ENCODE measurements at regions not wholly inside any gene's neighbourhood (a gene's known extent, or its start where the extent isn't known, plus 50 kb on each side); places are given as distances from the start of the nearest gene placed in this dataset.
A peak's percentile ranks its signal among the peaks of the same experiment; 100 is the strongest.
"Not testable (repeated sequence)": the region's sequence is repeated elsewhere in the genome, so short reads cannot be mapped to it uniquely, and the experiment has no call there.

GRCh38 chrX:137195991-137196390 lies 162.2 kb upstream of the GPR101 start:
- DNase-seq (ENCODE audit: low spot score), result no peak

GRCh38 chrX:137195296-137195695 lies 161.5 kb upstream of the GPR101 start:
- no peak for DNase-seq (ENCODE audit: low spot score)

- DNase-seq (ENCODE audit: low spot score), result peak; percentile 36
These were observed 160.4 kb upstream of the GPR101 start for GRCh38 chrX:137194164-137194563.

- DNase-seq (ENCODE audit: low spot score), result no peak
These were observed 153.7 kb upstream of the GPR101 start for GRCh38 chrX:137187540-137187939.

- no peak for DNase-seq (ENCODE audit: low spot score)
These were observed 144.6 kb upstream of the GPR101 start for GRCh38 chrX:137178392-137178791.

DNA sequence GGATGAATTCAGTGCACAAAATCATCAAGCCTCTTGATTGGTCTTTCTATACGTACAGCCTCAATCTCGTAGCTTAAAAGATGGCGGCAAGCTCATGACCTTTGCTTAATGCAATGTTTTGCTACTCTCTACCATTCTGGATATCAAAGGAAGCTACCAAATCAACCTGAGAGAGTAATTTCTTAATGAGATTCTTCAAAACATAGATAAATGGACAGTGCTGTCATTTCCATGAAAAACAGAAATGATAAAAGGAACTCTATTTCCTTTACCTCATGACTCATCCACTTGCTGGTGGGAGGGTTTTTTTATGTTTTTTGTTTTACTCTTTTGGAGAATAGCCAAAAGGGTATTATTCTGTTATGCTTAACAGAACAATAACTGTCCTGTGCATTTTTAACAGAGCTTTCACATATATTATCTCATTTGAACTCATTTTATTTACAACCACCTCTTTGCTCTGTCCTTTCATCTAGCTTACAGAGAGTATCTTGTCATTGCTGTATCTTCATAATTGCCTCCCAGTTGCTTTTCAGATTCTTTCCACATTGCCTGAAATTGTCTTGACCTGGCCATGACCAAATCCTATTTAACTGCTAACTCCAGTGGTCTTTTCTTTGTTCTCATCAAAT lies 138.6 kb upstream of the GPR101 start:
- no peak for DNase-seq (ENCODE audit: low spot score)

DNA sequence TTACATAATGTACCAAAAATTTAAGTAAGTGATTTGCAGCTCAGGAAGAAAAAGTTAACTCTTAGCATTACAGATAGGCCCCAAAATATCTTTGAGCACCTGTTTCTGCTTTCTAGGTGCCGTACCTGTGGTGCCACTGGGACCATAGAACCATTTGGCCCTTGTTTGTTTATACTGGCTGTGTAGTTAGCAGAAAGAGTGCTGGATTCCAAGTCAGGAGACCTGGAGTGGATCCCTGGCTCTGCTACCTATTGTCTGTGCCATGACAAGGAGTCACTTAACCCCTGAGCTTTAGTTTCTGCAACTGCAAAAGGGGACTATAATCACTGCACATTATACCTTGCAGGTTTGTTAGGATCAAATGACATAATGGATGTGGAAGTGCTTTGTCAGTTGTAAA lies 137.8 kb upstream of the GPR101 start:
- no peak for DNase-seq (ENCODE audit: low spot score)

GRCh38 chrX:137166591-137166990 lies 132.8 kb upstream of the GPR101 start:
- DNase-seq (ENCODE audit: low spot score), result no peak

DNA sequence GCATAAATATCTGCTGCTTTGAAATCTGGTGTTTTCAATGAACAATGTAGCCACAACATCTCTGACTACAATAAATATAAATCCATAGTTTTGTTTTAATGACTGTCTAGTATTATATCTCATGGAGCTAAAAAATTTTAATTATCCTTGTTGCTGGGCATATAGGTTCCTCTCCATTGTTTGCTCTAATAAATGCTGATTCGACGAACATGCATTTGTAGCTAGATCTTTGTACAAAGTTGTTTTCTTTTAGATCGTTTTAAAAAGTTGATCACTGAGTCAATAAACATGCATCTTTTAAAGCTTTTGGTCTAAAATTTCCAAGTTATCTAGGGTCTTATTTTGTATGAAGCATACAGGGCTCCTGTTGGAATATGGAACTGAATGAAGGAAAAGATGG lies 130.5 kb upstream of the GPR101 start:
- DNase-seq (ENCODE audit: low spot score), result no peak

GRCh38 chrX:137151403-137151802 lies 117.6 kb upstream of the GPR101 start:
- DNase-seq (ENCODE audit: low spot score), result no peak

- DNase-seq (ENCODE audit: low spot score), result no peak
These were observed 110.1 kb upstream of the GPR101 start for GRCh38 chrX:137143864-137144263.

- DNase-seq (ENCODE audit: low spot score), result not testable (repeated sequence)
These were observed 88.9 kb upstream of the GPR101 start for GRCh38 chrX:137122651-137123050.

- DNase-seq (ENCODE audit: low spot score), result no peak
These were observed 85.3 kb upstream of the GPR101 start for GRCh38 chrX:137119049-137119448.

DNA sequence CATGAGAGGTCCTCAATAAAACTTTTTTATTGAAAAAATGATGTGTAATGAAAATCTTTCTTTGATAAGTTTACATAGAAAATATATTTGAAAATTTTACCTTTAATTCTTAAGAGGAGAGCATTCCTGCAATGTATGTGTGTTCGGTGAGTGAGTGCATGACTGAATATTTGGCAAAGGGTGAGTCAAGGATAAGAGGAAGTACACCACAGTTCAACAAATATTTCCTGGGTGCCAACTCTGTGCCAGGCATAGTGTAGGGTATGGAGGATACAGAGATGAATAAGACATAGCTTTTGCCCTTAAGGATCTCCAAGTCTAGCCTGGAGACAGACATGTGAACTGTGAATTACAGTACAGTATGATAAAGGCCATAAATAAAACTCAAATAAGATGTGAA lies 84.7 kb upstream of the GPR101 start:
- DNase-seq (ENCODE audit: low spot score), result no peak

- no peak for DNase-seq (ENCODE audit: low spot score)
These were observed 84.3 kb upstream of the GPR101 start for GRCh38 chrX:137118136-137118535.

GRCh38 chrX:137107877-137108276 lies 74.1 kb upstream of the GPR101 start:
- DNase-seq (ENCODE audit: low spot score), result not testable (repeated sequence)

- DNase-seq (ENCODE audit: low spot score), result no peak
These were observed 67.6 kb upstream of the GPR101 start for GRCh38 chrX:137101273-137101990.
